ENCODE measurements at regions not wholly inside any gene's neighbourhood (a gene's known extent, or its start where the extent isn't known, plus 50 kb on each side); places are given as distances from the start of the nearest gene placed in this dataset.
A peak's percentile ranks its signal among the peaks of the same experiment; 100 is the strongest.

- H3K36me3 ChIP-seq: no peaks in the 10 kb centered on the region
- no peak for TF ChIP-seq Cebpa-rat (IDR thresholded peaks at IDR 0.05)
Measured at GRCh38 chr2:104704496-104705245, 149.2 kb upstream of the POU3F3 start.

DNA sequence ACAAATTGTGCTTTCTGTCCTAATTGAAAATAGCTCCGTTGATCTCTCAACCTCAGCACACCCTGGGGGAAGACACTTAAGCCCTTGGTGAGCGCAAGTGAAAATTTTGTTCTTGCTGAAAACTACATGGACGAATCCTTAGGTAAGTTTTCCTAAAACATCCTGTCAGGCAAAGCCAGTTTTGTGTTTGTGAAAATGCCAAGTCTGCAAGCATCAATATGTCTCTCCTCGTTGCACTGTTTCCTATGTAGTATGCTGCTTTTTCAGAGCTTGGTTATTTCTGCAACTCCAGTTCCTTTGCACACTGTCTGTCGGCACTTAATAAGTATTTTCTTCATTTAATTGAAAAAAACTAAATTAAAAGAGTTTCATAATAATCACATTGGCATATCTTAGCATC lies 146.9 kb upstream of the POU3F3 start:
- H3K27ac ChIP-seq: no peak overlapping the region
- H3K9ac ChIP-seq: no peak overlapping the region
- H3K4me1 ChIP-seq: no peaks in the 10 kb centered on the region
- H3K36me3 ChIP-seq: no peaks in the 10 kb centered on the region
- no peak for TF ChIP-seq Cebpa-rat (IDR thresholded peaks at IDR 0.05)
- no peaks in the 10 kb centered on the region for H3K9me3 ChIP-seq (replicated peaks in 1 of 11)
- no peak overlapping the region for H3K4me3 ChIP-seq
- H3K4me2 ChIP-seq: no peak overlapping the region
- no peaks in the 10 kb centered on the region for H3K27me3 ChIP-seq
- H4K20me1 ChIP-seq: no peaks in the 10 kb centered on the region

More at GRCh38 chr2:104704496-104705245, 149.2 kb upstream of the POU3F3 start:
- Histone ChIP-seq H4K20me1 (no peaks in the 10 kb centered on the region), H3K9me3 (replicated peaks in 1 of 11) (no peaks in the 10 kb centered on the region), H3K4me2 (no peak overlapping the region), H3K9ac (no peak overlapping the region), H3K4me1 (no peaks in the 10 kb centered on the region), H3K27me3 (no peaks in the 10 kb centered on the region), H3K4me3 (no peak overlapping the region), H3K27ac (no peak overlapping the region)

DNA sequence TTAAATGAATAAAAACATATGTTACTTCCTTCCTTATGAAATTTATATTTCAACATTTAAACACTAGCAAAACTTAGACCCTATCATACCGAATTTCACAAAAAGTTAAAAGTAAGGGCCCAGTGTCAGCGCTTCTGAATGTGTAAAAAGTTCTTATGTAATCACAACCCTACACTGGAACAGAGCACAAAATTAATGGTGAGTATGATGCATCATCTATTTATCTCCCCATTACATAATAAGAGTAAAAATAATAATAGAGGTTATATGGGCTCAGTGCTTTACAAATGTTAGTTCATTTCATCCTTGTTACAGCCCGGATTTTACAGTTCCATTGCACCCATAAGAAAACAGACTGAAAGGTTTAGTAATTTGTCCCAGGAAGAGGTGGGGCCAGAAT lies 144.9 kb upstream of the POU3F3 start:
- no peak overlapping the region for H3K4me2 ChIP-seq
- no peak for TF ChIP-seq Cebpa-rat (IDR thresholded peaks at IDR 0.05)
- no peaks in the 10 kb centered on the region for H3K36me3 ChIP-seq
- H4K20me1 ChIP-seq: no peaks in the 10 kb centered on the region
- H3K27ac ChIP-seq: no peak overlapping the region
- H3K4me3 ChIP-seq: no peak overlapping the region
- no peak overlapping the region for H3K9ac ChIP-seq
- H3K4me1 ChIP-seq: no peaks in the 10 kb centered on the region
- no peaks in the 10 kb centered on the region for H3K27me3 ChIP-seq
- H3K9me3 ChIP-seq (replicated peaks in 1 of 11): no peaks in the 10 kb centered on the region

DNA sequence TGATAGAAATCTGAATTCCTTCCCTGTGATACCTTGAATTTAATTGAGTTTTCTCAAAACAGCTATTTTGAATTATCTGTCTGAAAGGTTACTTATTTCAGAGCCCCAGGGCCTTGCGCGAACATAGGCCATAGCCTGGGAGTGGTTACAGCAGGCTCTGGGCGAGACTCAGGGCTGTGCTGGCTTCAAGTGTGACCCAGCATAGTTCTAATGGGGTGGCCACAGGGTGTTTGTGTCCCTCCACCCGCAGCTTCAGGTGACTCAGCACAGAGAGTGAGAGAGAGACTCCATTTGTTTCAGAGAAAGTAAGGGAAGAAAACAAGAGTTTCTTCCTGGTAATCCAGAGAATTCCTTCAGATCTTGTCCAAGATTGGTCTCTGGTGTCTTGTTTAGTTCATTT lies 137.9 kb upstream of the POU3F3 start:
- TF ChIP-seq Cebpa-rat (IDR thresholded peaks at IDR 0.05): no peak
- H3K4me1 ChIP-seq: no peaks in the 10 kb centered on the region
- no peak overlapping the region for H3K4me2 ChIP-seq
- no peaks in the 10 kb centered on the region for H3K27me3 ChIP-seq
- H3K9ac ChIP-seq: no peak overlapping the region
- H3K4me3 ChIP-seq: no peak overlapping the region
- H3K36me3 ChIP-seq: no peaks in the 10 kb centered on the region
- peaks cover 0 to 5% (median 0%) of the 10 kb centered on the region in 11 experiments; a peak in 2 of 22 replicates for H3K9me3 ChIP-seq (replicated peaks in 1 of 11)
- no peaks in the 10 kb centered on the region for H4K20me1 ChIP-seq
- no peak overlapping the region for H3K27ac ChIP-seq

GRCh38 chr2:104733226-104733943 lies 120.5 kb upstream of the POU3F3 start:
- H3K27ac ChIP-seq: no peak overlapping the region
- peaks cover 3 to 35% (median 19%) of the 10 kb centered on the region in 11 experiments; a peak in 17 of 22 replicates for H3K9me3 ChIP-seq (replicated peaks in 1 of 11)
- no peak overlapping the region for H3K4me2 ChIP-seq
- no peak for TF ChIP-seq Cebpa-rat (IDR thresholded peaks at IDR 0.05)
- H4K20me1 ChIP-seq: no peaks in the 10 kb centered on the region
- no peak overlapping the region for H3K4me3 ChIP-seq
- H3K36me3 ChIP-seq: no peaks in the 10 kb centered on the region
- peaks cover 6 to 23% (median 19%) of the 10 kb centered on the region in 10 experiments for H3K4me1 ChIP-seq
- H3K9ac ChIP-seq: no peak overlapping the region
- no peaks in the 10 kb centered on the region for H3K27me3 ChIP-seq

DNA sequence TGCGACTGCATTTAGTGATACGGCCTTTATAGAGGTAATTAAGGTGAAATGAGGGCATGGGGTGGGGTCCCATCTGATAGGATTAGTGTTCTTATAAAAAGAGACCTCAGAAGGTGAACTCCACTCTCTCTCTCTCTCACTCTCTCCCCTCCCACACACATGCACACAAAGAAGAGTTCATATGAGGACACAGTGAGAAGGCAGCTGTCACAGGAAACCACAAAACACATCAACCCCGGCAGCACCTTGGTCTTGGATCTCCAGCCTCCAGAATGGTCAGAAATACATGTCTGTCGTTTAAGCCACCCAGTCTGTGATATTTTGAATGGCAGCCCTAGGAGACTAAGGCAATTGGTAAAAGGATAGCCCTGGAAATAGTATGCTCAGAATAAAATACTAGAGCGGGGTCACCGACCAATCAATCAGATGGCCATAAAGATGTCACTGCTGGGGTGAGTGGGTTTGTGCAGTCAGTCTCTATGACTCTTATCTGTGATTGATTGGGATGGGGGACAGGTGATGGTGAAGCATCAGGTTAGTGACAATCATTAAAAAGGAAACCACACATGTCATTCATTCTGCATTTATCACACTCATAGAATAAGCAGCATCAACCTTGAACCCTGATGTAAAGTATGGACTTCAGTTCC lies 118.9 kb upstream of the POU3F3 start:
- Histone ChIP-seq H3K4me2 (peak overlapping the region; percentile 6 to 72 (median 52); a peak in 18 of 22 replicates), H3K4me1 (peaks cover 6 to 23% (median 19%) of the 10 kb centered on the region in 10 experiments), H3K27ac (no peak overlapping the region), H3K4me3 (no peak overlapping the region), H3K9ac (no peak overlapping the region), H4K20me1 (no peaks in the 10 kb centered on the region), H3K27me3 (no peaks in the 10 kb centered on the region), H3K36me3 (no peaks in the 10 kb centered on the region), H3K9me3 (replicated peaks in 1 of 11) (peaks cover 3 to 35% (median 19%) of the 10 kb centered on the region in 11 experiments; a peak in 17 of 22 replicates)
- TF ChIP-seq Cebpa-rat (IDR thresholded peaks at IDR 0.05): no peak

GRCh38 chr2:104736026-104736425 lies 117.9 kb upstream of the POU3F3 start:
- Histone ChIP-seq H4K20me1 (no peaks in the 10 kb centered on the region), H3K4me3 (no peak overlapping the region), H3K36me3 (no peaks in the 10 kb centered on the region), H3K27me3 (no peaks in the 10 kb centered on the region), H3K9me3 (replicated peaks in 1 of 11) (peaks cover 0 to 35% (median 14%) of the 10 kb centered on the region in 11 experiments; a peak in 14 of 22 replicates), H3K27ac (no peak overlapping the region), H3K4me2 (peak overlapping the region in 5 of 11 experiments; percentile 15 to 72 (median 27); a peak in 7 of 22 replicates), H3K4me1 (peaks cover 6 to 23% (median 19%) of the 10 kb centered on the region in 10 experiments), H3K9ac (no peak overlapping the region)
- no peak for TF ChIP-seq Cebpa-rat (IDR thresholded peaks at IDR 0.05)

DNA sequence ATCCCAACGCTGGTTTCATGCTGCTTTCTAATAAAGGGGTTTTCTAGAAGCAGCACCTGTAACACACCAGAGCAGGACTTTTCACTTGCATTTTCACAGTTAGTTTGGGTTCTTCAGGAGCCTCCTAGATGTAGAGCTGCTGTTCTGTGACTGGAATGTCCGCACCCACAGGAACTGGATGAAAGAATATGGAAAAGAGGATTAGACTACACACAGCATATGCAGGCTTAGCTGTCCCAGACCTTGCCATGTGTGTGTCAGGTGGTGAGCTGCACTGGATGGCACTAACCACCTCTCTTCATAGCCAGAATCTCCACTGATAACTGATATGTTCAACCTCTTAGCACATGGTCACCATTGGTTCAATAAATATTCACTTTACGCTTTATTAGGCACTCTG lies 112.1 kb upstream of the POU3F3 start:
- no peak overlapping the region for H3K9ac ChIP-seq
- peaks cover 0 to 7% (median 0%) of the 10 kb centered on the region in 11 experiments; a peak in 8 of 22 replicates for H3K9me3 ChIP-seq (replicated peaks in 1 of 11)
- no peak overlapping the region for H3K4me2 ChIP-seq
- H3K27ac ChIP-seq: no peak overlapping the region
- H4K20me1 ChIP-seq: no peaks in the 10 kb centered on the region
- no peak for TF ChIP-seq Cebpa-rat (IDR thresholded peaks at IDR 0.05)
- H3K27me3 ChIP-seq: no peaks in the 10 kb centered on the region
- H3K4me3 ChIP-seq: no peak overlapping the region
- H3K4me1 ChIP-seq: no peaks in the 10 kb centered on the region
- no peaks in the 10 kb centered on the region for H3K36me3 ChIP-seq

DNA sequence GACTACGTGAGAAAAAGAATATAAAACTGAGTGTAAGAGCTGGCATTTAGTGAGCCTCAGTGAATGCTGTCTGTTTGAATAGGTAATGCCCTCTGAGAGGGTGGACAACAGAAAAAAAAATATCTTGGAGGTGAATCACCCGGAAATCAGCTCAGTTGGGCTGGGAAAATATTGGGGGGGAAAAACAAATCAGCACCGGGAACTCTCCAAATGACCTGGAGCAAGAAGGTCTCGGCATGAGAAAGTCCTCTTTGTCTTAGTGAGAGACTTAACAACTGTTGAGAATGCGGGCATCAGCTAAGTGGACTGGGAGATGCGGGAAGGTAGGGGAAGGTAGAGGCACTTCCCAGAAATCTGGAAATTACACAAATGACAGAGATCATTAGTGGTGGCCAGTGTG lies 109.4 kb upstream of the POU3F3 start:
- TF ChIP-seq Cebpa-rat (IDR thresholded peaks at IDR 0.05): no peak
- H3K4me3 ChIP-seq: no peak overlapping the region
- H3K4me1 ChIP-seq: no peaks in the 10 kb centered on the region
- no peak overlapping the region for H3K9ac ChIP-seq
- H3K36me3 ChIP-seq: no peaks in the 10 kb centered on the region
- no peaks in the 10 kb centered on the region for H4K20me1 ChIP-seq
- H3K27me3 ChIP-seq: no peaks in the 10 kb centered on the region
- no peaks in the 10 kb centered on the region for H3K9me3 ChIP-seq (replicated peaks in 1 of 11)
- no peak overlapping the region for H3K27ac ChIP-seq
- no peak overlapping the region for H3K4me2 ChIP-seq

Measured in BLaER1 treated with 17β-estradiol and CSF1 and Interleukin-3, amounts not matched to agents 10 nM and 100 nM (cell line).